OCI-LY1 (cell line): ENCODE measurements at regions not wholly inside any gene's neighbourhood (a gene's known extent, or its start where the extent isn't known, plus 50 kb on each side); places are given as distances from the start of the nearest gene placed in this dataset.

Experiments used
- H2AFZ ChIP-seq: fragments of 200-600 bp; sonication (generic), shearing (Covaris generic); 2 replicates; pipeline ENCODE4 v1.6.0; 2014; ENCODE audit warnings: antibody characterized with exemption, mild to moderate bottlenecking, low read length
- H3F3A ChIP-seq: fragments of 200-600 bp; sonication (generic), shearing (Covaris generic); 2 replicates; pipeline ENCODE4 v1.6.0; 2014; ENCODE audit warnings: mild to moderate bottlenecking, antibody characterized with exemption, low read length, moderate library complexity; ENCODE audit not compliant: insufficient read depth
- H3K27ac ChIP-seq: fragments of 200-600 bp; sonication (generic); 2 replicates; pipeline ENCODE4 v1.5.1; 2014; ENCODE audit warnings: low read length, mixed run types, mild to moderate bottlenecking, low read depth; ENCODE audit not compliant: poor library complexity, severe bottlenecking
- H3K27me3 ChIP-seq: fragments of 200-600 bp; sonication (generic); 2 replicates; pipeline ENCODE4 v1.6.0; 2014; ENCODE audit warnings: antibody characterized with exemption, mild to moderate bottlenecking, low read length, moderate library complexity; ENCODE audit not compliant: insufficient read depth
- H3K36me3 ChIP-seq: fragments of 200-600 bp; sonication (generic); 2 replicates; pipeline ENCODE4 v1.6.1; 2014; ENCODE audit warnings: mild to moderate bottlenecking, antibody characterized with exemption, low read length, moderate library complexity, mixed read lengths; ENCODE audit not compliant: insufficient read depth
- H3K4me1 ChIP-seq: fragments of 200-600 bp; sonication (generic); 2 replicates; pipeline ENCODE4 v1.5.1; 2014; ENCODE audit warnings: mild to moderate bottlenecking, low read length, moderate library complexity; ENCODE audit not compliant: insufficient read depth, severe bottlenecking
- H3K4me2 ChIP-seq: fragments of 200-600 bp; sonication (generic), shearing (Covaris generic); 2 replicates; pipeline ENCODE4 v1.6.1; 2014; ENCODE audit warnings: low read length
- H3K4me3 ChIP-seq: fragments of 200-600 bp; sonication (generic); 2 replicates; pipeline ENCODE4 v1.5.1; 2014; ENCODE audit warnings: low read length, low read depth, mild to moderate bottlenecking, mixed read lengths; ENCODE audit not compliant: poor library complexity, severe bottlenecking
- H3K79me2 ChIP-seq: fragments of 200-600 bp; shearing (Covaris generic); 2 replicates; pipeline ENCODE4 v1.6.1; 2016; ENCODE audit warnings: mixed run types, low read length, mixed read lengths; ENCODE audit not compliant: insufficient read depth
- H3K9ac ChIP-seq: fragments of 200-600 bp; sonication (generic), shearing (Covaris generic); 2 replicates; pipeline ENCODE4 v1.6.1; 2014; ENCODE audit warnings: mild to moderate bottlenecking, low read length, mixed read lengths
- H3K9me2 ChIP-seq: fragments of 200-600 bp; sonication (generic), shearing (Covaris generic); 2 replicates; pipeline ENCODE4 v1.6.1; 2014; ENCODE audit warnings: low read depth, mild to moderate bottlenecking, low read length, mixed read lengths
- H3K9me3 ChIP-seq: fragments of 200-600 bp; shearing (Covaris generic); 2 replicates; pipeline ENCODE4 v1.6.1; 2014; ENCODE audit warnings: low read length, mixed read lengths
- H4K20me1 ChIP-seq: fragments of 200-600 bp; sonication (generic), shearing (Covaris generic); 2 replicates; pipeline ENCODE4 v1.6.0; 2016; ENCODE audit warnings: mild to moderate bottlenecking, low read length; ENCODE audit not compliant: insufficient read depth
- CTCF ChIP-seq: fragments of 200-600 bp; sonication (generic), shearing (Covaris generic); IDR thresholded peaks from 2 replicates; pipeline ENCODE4 v1.5.1; 2017; ENCODE audit warnings: mild to moderate bottlenecking, antibody characterized with exemption, low read length, moderate library complexity, mixed read lengths
- EZH2 ChIP-seq: fragments of 200-600 bp; sonication (generic), shearing (Covaris generic); IDR thresholded peaks from 2 replicates; pipeline ENCODE4 v1.8.0; 2017; ENCODE audit warnings: borderline replicate concordance, mixed run types, mild to moderate bottlenecking, antibody characterized with exemption, low read length, moderate library complexity, mixed read lengths

- Histone ChIP-seq H3K9me3 (no peaks in the 10 kb centered on the region), H3K27me3 (no peaks in the 10 kb centered on the region), H3K4me1 (no peaks in the 10 kb centered on the region), H3K79me2 (no peaks in the 10 kb centered on the region), H3K4me3 (no peak overlapping the region), H3K4me2 (no peak overlapping the region), H3K36me3 (no peaks in the 10 kb centered on the region), H3F3A (no peaks in the 10 kb centered on the region), H3K9ac (no peak overlapping the region), H3K27ac (no peak overlapping the region), H4K20me1 (no peaks in the 10 kb centered on the region), H2AFZ (no peak overlapping the region), H3K9me2 (no peaks in the 10 kb centered on the region)
- TF ChIP-seq EZH2 (no peak), CTCF (no peak)
These were observed 154.8 kb upstream of the CDH5 start for GRCh38 chr16:66211651-66212050.

GRCh38 chr16:66207883-66208265 is 158.6 kb upstream of the CDH5 start:
- no peak overlapping the region for H3K4me2 ChIP-seq
- H3K27me3 ChIP-seq: no peaks in the 10 kb centered on the region
- no peak for TF ChIP-seq CTCF
- TF ChIP-seq EZH2: no peak

DNA sequence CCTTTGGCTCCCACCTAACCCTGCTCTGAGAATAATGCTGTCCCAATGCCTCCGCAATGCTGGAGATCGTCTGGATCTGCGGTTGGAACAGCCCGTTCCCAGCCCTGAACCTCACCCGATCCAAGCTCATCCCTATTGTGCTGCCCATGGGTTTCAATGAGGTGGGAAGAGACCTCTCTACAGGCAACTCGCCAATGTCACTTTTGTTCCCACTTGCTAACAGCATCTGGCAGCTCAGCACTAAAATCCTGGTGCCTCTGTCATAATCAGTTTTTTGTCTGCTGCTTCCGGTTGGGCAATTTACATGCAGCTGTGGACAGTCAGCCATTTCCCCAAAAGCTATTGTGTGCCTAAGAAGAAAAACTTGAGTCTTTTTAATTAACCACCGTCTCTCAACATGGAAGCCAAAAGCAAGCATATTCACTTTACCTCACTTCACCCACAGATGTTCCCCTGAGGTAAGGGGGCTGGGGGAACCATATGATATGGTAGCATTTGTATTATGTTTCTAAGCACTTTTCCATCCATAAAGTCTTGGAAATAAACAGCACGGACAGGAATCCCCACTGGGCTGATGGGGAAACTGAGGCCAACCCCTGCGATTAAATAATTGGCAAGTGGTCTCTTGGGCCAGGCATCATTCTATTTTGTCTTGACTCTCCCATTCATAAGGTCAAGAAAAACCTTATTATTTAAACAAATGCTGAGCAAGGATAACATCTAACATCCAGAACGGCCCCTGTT is 159.2 kb upstream of the CDH5 start:
- no peak overlapping the region for H3K4me2 ChIP-seq
- no peak overlapping the region for H3K4me3 ChIP-seq
- H3K36me3 ChIP-seq: no peaks in the 10 kb centered on the region
- H3K9me3 ChIP-seq: no peaks in the 10 kb centered on the region
- H3F3A ChIP-seq: no peaks in the 10 kb centered on the region
- H3K9ac ChIP-seq: no peak overlapping the region
- H3K9me2 ChIP-seq: no peaks in the 10 kb centered on the region
- H3K4me1 ChIP-seq: no peaks in the 10 kb centered on the region
- no peak for TF ChIP-seq CTCF
- TF ChIP-seq EZH2: no peak
- no peaks in the 10 kb centered on the region for H3K27me3 ChIP-seq
- no peak overlapping the region for H2AFZ ChIP-seq
- H4K20me1 ChIP-seq: no peaks in the 10 kb centered on the region
- H3K27ac ChIP-seq: no peak overlapping the region
- H3K79me2 ChIP-seq: no peaks in the 10 kb centered on the region

More at GRCh38 chr16:66207883-66208265, 158.6 kb upstream of the CDH5 start:
- Histone ChIP-seq H3K9ac (no peak overlapping the region), H3K4me3 (no peak overlapping the region), H3K79me2 (no peaks in the 10 kb centered on the region), H3K27ac (no peak overlapping the region), H3K9me3 (no peaks in the 10 kb centered on the region), H2AFZ (no peak overlapping the region), H4K20me1 (no peaks in the 10 kb centered on the region), H3K36me3 (no peaks in the 10 kb centered on the region), H3K4me1 (no peaks in the 10 kb centered on the region), H3F3A (no peaks in the 10 kb centered on the region), H3K9me2 (no peaks in the 10 kb centered on the region)
